ENCODE measurements at regions not wholly inside any gene's neighbourhood (a gene's known extent, or its start where the extent isn't known, plus 50 kb on each side); places are given as distances from the start of the nearest gene placed in this dataset.

- Histone ChIP-seq H3K36me3 (no peaks in the 10 kb centered on the region), H3K27ac (no peak overlapping the region), H3K9me3 (no peaks in the 10 kb centered on the region), H3K4me3 (no peak overlapping the region), H3K27me3 (no peaks in the 10 kb centered on the region), H3K4me1 (no peaks in the 10 kb centered on the region)
- DNase-seq (ENCODE audit: low spot score in 2 of 2): no peak
- TF ChIP-seq POLR2AphosphoS5 (IDR thresholded peaks at IDR 0.05) (no peak), CTCF (IDR thresholded peaks at IDR 0.05) (no peak), POLR2A (IDR thresholded peaks at IDR 0.05) (no peak)
- intact Hi-C loops (cut with DNase I; ENCODE audit: low total_unique reads): loop anchor here (5.0 to 10.0 kb wide), 2 partner anchors 301 to 861 kb away; no protein-coding TSS in a partner anchor
These were observed 175.4 kb upstream of the PZP start for GRCh38 chr12:9383585-9383984.

DNA sequence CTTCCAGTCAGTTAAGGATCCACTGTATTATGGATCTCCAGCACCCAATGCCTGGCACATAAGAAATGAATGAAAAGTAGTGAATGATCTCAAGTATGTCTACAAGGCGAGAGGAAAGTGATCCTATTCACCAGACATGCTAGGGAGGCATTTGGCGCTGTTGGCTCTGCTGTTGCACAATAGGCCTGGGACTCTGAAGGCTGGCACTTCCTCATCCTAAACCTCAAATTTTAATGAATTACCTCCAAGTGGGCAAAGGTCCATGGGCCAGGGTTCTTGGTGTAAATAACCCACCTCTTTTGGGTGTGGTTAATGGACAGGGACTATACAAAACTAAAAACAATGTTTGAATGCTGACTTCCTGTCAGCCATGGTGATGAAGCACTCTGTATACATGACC, 173.4 kb upstream of the PZP start:
- no peak for DNase-seq (ENCODE audit: low spot score in 2 of 2)
- no peak overlapping the region for H3K4me3 ChIP-seq
- intact Hi-C loops (cut with DNase I; ENCODE audit: low total_unique reads): loop anchor here (5.0 to 10.0 kb wide), 2 partner anchors 299 to 863 kb away; no protein-coding TSS in a partner anchor
- TF ChIP-seq POLR2A (IDR thresholded peaks at IDR 0.05): no peak
- TF ChIP-seq POLR2AphosphoS5 (IDR thresholded peaks at IDR 0.05): no peak
- no peak for TF ChIP-seq CTCF (IDR thresholded peaks at IDR 0.05)
- H3K4me1 ChIP-seq: no peaks in the 10 kb centered on the region
- H3K9me3 ChIP-seq: no peaks in the 10 kb centered on the region
- no peak overlapping the region for H3K27ac ChIP-seq
- no peaks in the 10 kb centered on the region for H3K27me3 ChIP-seq
- no peaks in the 10 kb centered on the region for H3K36me3 ChIP-seq

DNA sequence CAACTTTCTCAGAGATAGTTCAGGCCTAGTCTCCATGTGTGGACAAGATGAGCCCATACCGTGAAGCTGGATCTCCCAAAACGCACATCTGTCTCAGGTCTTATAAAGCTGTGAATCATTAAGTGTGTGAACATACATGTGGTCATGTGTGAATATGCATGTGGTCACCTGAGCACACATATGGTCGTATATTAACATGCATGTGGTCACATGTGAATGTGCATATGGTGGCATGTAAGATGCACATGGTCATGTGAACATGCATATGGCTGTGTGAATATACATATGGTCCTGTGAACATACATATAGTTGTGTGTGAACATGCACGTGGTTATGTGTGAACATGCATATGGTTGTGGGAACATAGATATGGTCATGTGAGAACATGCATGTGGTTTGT, 172.5 kb upstream of the PZP start:
- DNase-seq (ENCODE audit: low spot score in 2 of 2): no peak
- no peak overlapping the region for H3K27ac ChIP-seq
- no peaks in the 10 kb centered on the region for H3K27me3 ChIP-seq
- H3K4me1 ChIP-seq: no peaks in the 10 kb centered on the region
- TF ChIP-seq POLR2A (IDR thresholded peaks at IDR 0.05): no peak
- TF ChIP-seq POLR2AphosphoS5 (IDR thresholded peaks at IDR 0.05): no peak
- TF ChIP-seq CTCF (IDR thresholded peaks at IDR 0.05): no peak
- H3K9me3 ChIP-seq: no peaks in the 10 kb centered on the region
- H3K36me3 ChIP-seq: no peaks in the 10 kb centered on the region
- H3K4me3 ChIP-seq: no peak overlapping the region
- intact Hi-C loops (cut with DNase I; ENCODE audit: low total_unique reads): loop anchor here (5.0 to 10.0 kb wide), 2 partner anchors 298 to 864 kb away; no protein-coding TSS in a partner anchor

GRCh38 chr12:9379023-9379742, 171.0 kb upstream of the PZP start:
- H3K36me3 ChIP-seq: no peaks in the 10 kb centered on the region
- H3K9me3 ChIP-seq: no peaks in the 10 kb centered on the region
- H3K27me3 ChIP-seq: no peaks in the 10 kb centered on the region
- TF ChIP-seq POLR2AphosphoS5 (IDR thresholded peaks at IDR 0.05) (no peak), CTCF (IDR thresholded peaks at IDR 0.05) (no peak), POLR2A (IDR thresholded peaks at IDR 0.05) (no peak)
- no peak for DNase-seq (ENCODE audit: low spot score in 2 of 2)
- no peak overlapping the region for H3K4me3 ChIP-seq
- intact Hi-C loops (cut with DNase I; ENCODE audit: low total_unique reads): no loop called here
- H3K27ac ChIP-seq: no peak overlapping the region
- H3K4me1 ChIP-seq: no peaks in the 10 kb centered on the region

DNA sequence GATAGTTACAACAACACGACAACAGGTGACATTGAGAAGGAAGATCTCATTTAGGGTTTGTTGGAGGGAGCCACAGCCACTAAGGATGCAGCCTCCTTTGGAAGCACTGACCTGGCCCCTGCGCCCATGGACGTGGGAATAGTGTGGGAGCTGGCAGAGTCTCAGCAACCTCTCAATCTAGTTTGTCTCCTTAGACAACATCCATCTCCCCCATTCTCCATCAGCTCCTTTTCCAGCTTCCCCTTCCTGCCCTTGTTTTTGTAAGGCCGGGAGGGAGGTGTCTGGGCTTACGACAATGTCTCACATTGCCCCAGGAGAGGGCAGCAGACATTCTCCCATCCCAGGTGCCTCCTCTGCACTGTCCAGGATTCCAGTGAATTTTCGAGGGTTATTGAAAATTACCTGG, 170.2 kb upstream of the PZP start:
- Histone ChIP-seq H3K27me3 (no peaks in the 10 kb centered on the region), H3K36me3 (no peaks in the 10 kb centered on the region), H3K27ac (no peak overlapping the region), H3K4me3 (no peak overlapping the region), H3K4me1 (no peaks in the 10 kb centered on the region), H3K9me3 (no peaks in the 10 kb centered on the region)
- intact Hi-C loops (cut with DNase I; ENCODE audit: low total_unique reads): no loop called here
- TF ChIP-seq POLR2AphosphoS5 (IDR thresholded peaks at IDR 0.05) (no peak), POLR2A (IDR thresholded peaks at IDR 0.05) (no peak), CTCF (IDR thresholded peaks at IDR 0.05) (no peak)
- DNase-seq (ENCODE audit: low spot score in 2 of 2): no peak
